GM13976 (cell line): ENCODE measurements at regions not wholly inside any gene's neighbourhood (a gene's known extent, or its start where the extent isn't known, plus 50 kb on each side); places are given as distances from the start of the nearest gene placed in this dataset.
A peak's percentile ranks its signal among the peaks of the same experiment; 100 is the strongest.

ENCODE experiments used
- DNase-seq: peaks from one replicate; pipeline ENCODE4 v3.0.0; 2012; ENCODE audit warnings: low spot score
- in situ Hi-C: fragments of 300-500 bp; cut with MboI; formaldehyde crosslinking; loops from one replicate; pipeline ENCODE4 v1.12.0; 2022; ENCODE audit warnings: low sequenced_read_pairs, mixed read lengths, inconsistent platforms; ENCODE audit not compliant: unreplicated experiment
- TF ChIP-seq, protein P1 (sequence below): IDR thresholded peaks from 2 replicates; pipeline ENCODE4 v1.5.1; 2012; ENCODE audit warnings: borderline replicate concordance, mild to moderate bottlenecking; ENCODE audit not compliant: insufficient read depth; ENCODE audit errors: extremely low read depth, missing control alignments, control extremely low read depth

DNA sequence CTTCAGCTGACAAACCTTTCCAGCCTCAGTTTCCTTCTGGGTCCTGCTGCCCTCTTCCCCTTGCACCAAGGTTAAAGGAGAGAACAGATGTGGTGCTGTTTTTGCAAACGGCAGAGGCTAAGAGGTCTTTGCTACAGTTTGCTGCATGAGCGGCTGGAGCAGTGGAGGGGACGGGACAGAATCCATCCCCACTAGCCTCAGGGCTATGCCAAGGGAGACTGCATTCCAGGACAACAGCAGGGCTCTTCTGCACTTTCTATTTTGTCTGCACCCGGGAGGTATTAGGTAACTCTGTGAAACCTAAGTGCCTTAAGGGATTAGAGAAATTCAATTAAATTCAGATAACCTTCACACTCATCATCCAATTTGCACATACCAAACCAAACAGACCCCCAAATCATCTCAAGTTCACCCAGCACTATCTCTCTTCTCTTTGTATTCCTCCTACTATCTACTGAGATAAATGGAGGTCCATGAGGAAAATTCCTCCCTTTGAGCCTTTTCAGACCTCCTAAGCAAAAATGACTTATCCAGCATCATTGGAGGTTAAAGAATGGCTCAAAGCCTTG, 103.8 kb upstream of the VRK1 start:
- in situ Hi-C loops, result no loop called here
- TF ChIP-seq, protein P1, sequence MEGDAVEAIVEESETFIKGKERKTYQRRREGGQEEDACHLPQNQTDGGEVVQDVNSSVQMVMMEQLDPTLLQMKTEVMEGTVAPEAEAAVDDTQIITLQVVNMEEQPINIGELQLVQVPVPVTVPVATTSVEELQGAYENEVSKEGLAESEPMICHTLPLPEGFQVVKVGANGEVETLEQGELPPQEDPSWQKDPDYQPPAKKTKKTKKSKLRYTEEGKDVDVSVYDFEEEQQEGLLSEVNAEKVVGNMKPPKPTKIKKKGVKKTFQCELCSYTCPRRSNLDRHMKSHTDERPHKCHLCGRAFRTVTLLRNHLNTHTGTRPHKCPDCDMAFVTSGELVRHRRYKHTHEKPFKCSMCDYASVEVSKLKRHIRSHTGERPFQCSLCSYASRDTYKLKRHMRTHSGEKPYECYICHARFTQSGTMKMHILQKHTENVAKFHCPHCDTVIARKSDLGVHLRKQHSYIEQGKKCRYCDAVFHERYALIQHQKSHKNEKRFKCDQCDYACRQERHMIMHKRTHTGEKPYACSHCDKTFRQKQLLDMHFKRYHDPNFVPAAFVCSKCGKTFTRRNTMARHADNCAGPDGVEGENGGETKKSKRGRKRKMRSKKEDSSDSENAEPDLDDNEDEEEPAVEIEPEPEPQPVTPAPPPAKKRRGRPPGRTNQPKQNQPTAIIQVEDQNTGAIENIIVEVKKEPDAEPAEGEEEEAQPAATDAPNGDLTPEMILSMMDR, result no peak
- DNase-seq, result no peak

DNA sequence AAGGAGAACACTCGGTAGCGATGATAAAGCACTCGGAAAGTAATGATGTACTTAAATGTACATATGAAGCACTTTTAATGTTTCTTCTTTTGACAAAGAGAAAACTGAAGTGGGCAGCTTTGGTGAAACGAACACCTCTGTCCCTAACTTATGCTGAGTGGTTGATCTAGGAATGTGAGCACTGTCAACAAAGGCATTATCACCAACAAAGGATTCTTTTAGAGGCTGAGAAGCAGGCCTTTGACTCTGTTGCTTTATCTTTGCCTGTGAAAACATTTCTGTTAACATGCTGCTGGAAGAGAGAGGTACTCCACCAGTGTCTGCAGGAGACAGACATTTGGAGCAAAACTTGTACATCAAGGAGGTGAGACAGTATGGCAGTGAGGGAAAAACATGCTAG, 103.2 kb upstream of the VRK1 start:
- DNase-seq, result no peak
- in situ Hi-C loops, result no loop called here
- TF ChIP-seq, protein P1, result no peak

DNA sequence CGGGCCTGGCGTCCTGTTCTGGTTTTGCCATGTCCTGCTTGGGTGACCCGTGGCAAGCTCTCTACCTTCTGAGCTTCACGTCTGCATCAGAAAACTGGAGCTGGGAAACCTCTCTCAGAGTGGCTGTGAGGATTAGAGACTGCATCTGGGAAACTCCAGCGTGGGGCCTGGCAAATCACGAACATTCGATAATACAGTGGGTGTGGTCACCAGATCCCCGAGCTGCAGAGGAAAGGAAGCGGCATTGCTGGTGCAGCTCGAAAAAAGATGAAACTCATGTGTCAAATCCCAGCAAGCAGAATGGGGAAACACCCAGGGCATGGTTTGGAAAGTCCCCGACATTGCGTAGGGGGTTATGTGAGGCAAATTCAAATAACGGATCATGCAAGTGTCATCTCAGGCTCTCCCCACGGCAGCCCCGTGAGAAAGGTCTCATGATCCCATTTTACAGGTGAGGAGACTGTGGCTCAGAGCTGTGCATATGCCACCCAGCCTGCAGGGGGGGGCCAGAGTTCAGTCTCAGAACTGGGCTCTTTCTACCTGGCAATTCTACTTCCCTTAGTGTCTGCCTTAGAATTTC, 98.1 kb upstream of the VRK1 start:
- peak; percentile 68 for DNase-seq
- in situ Hi-C loops, result no loop called here
- TF ChIP-seq, protein P1, result peak; percentile 24

DNA sequence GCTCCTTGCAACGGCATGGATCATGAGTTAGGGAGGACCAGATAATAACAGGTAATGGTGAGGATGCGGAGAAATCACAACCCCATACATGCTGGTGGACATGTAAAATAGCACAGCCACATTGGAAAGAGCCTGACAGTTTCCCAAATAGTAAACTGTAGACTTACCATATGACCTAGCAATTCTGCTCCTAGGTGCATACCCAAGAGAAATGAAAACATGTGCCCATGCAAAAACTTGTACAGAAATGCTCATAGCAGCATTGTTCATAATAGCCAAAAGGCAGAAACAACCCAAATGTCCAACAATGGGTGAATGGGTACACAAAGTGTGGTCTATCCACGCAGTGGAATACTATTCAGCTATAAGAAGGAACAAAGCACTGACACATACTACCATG, 97.5 kb upstream of the VRK1 start:
- in situ Hi-C loops, result no loop called here
- no peak for DNase-seq
- TF ChIP-seq, protein P1, result no peak

DNA sequence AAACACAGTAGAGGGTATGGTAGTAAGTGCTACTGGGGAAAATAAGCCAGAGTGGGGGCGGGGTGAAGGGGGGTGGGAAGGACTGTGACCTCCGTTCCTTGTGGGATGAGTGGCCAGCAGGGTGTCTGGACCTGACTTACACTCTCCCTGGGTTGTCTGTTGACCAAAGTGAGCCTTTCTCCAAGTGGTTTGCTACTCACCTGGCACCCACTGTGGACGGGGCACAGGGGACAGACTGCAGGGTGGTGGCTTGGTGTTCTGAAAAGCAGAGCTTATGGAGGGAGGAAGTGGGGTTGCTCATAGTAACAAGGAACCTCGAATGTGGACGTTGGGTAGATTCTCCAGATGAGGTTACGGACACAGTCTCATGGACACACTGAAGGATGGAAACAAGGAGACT, 94.4 kb upstream of the VRK1 start:
- DNase-seq, result no peak
- in situ Hi-C loops, result no loop called here
- TF ChIP-seq, protein P1, result no peak

DNA sequence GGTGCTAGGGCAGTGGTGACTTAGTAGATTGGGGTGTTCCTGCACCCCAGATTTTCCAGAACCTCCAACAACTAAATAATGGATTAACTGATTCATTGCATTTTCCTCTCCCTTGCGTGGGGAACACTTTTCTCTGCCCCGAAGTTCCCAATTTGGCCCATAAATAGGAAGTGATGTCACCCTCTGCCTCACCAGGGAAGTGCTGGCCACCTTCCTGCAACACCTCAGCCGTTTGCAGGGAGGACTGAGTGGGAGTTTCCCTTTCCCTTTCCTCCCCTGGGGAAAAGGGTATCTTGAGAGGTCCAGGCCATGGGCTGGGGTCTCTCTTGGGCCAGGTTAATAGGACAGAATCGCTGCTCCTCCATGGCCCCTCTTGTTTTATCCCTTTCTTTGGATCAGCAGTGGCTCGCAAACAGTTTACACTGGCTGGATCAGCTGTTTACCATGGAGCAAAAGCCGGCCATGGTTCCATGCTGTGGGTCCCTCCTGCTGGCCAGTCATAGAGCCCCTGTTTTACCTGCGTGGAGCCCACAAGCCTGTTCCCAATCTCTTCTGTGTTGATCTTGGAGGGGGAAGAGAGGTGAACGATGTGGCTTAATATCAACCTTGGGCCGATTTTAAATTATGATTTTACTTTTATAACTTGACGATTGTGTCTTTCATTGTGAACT, 91.6 kb upstream of the VRK1 start:
- TF ChIP-seq, protein P1, result no peak
- in situ Hi-C loops, result no loop called here
- DNase-seq, result no peak
